IPS-NIHi11 (cell line): ENCODE measurements at regions not wholly inside any gene's neighbourhood (a gene's known extent, or its start where the extent isn't known, plus 50 kb on each side); places are given as distances from the start of the nearest gene placed in this dataset.
"Not testable (repeated sequence)": the region's sequence is repeated elsewhere in the genome, so short reads cannot be mapped to it uniquely, and the experiment has no call there.

Source experiments
- DNase-seq: peaks from one replicate; pipeline ENCODE4 v3.0.0; 2012; ENCODE audit warnings: mixed read lengths, low spot score

- no peak for DNase-seq
Measured at GRCh38 chr7:34332006-34332405, 326.0 kb upstream of the NPSR1 start.

GRCh38 chr7:34333184-34333583 is 324.8 kb upstream of the NPSR1 start:
- DNase-seq: no peak

- no peak for DNase-seq
Measured at GRCh38 chr7:34333925-34334324, 324.1 kb upstream of the NPSR1 start.

GRCh38 chr7:34337163-34337562 is 320.9 kb upstream of the NPSR1 start:
- no peak for DNase-seq

GRCh38 chr7:34338961-34339526 is 319.0 kb upstream of the NPSR1 start:
- no peak for DNase-seq

GRCh38 chr7:34341326-34341725 is 316.7 kb upstream of the NPSR1 start:
- no peak for DNase-seq

- DNase-seq: no peak
Measured at GRCh38 chr7:34342387-34342786, 315.6 kb upstream of the NPSR1 start.

- no peak for DNase-seq
Measured at GRCh38 chr7:34343667-34344066, 314.4 kb upstream of the NPSR1 start.

GRCh38 chr7:34354011-34354410 is 304.0 kb upstream of the NPSR1 start:
- no peak for DNase-seq

- no peak for DNase-seq
Measured at GRCh38 chr7:34354899-34355298, 303.1 kb upstream of the NPSR1 start.

GRCh38 chr7:34357068-34357467 is 300.9 kb upstream of the NPSR1 start:
- no peak for DNase-seq

GRCh38 chr7:34357946-34358345 is 300.1 kb upstream of the NPSR1 start:
- DNase-seq: no peak

GRCh38 chr7:34358578-34358977 is 299.4 kb upstream of the NPSR1 start:
- DNase-seq: not testable (repeated sequence)

GRCh38 chr7:34361663-34362250 is 296.3 kb upstream of the NPSR1 start:
- no peak for DNase-seq

- DNase-seq: peak; percentile 18
Measured at GRCh38 chr7:34362621-34363020, 295.4 kb upstream of the NPSR1 start.

- DNase-seq: no peak
Measured at GRCh38 chr7:34364130-34364529, 293.9 kb upstream of the NPSR1 start.

- DNase-seq: no peak
Measured at GRCh38 chr7:34365011-34365410, 293.0 kb upstream of the NPSR1 start.

GRCh38 chr7:34365611-34366010 is 292.4 kb upstream of the NPSR1 start:
- DNase-seq: no peak

GRCh38 chr7:34371922-34372321 is 286.1 kb upstream of the NPSR1 start:
- no peak for DNase-seq

GRCh38 chr7:34373940-34374339 is 284.1 kb upstream of the NPSR1 start:
- no peak for DNase-seq

- no peak for DNase-seq
Measured at GRCh38 chr7:34382166-34382893, 275.7 kb upstream of the NPSR1 start.

- no peak for DNase-seq
Measured at GRCh38 chr7:34385384-34385783, 272.6 kb upstream of the NPSR1 start.

GRCh38 chr7:34389332-34390078 is 268.5 kb upstream of the NPSR1 start:
- DNase-seq: no peak
